ENCODE measurements at regions not wholly inside any gene's neighbourhood (a gene's known extent, or its start where the extent isn't known, plus 50 kb on each side); places are given as distances from the start of the nearest gene placed in this dataset.
"Not testable (repeated sequence)": the region's sequence is repeated elsewhere in the genome, so short reads cannot be mapped to it uniquely, and the experiment has no call there.

DNA sequence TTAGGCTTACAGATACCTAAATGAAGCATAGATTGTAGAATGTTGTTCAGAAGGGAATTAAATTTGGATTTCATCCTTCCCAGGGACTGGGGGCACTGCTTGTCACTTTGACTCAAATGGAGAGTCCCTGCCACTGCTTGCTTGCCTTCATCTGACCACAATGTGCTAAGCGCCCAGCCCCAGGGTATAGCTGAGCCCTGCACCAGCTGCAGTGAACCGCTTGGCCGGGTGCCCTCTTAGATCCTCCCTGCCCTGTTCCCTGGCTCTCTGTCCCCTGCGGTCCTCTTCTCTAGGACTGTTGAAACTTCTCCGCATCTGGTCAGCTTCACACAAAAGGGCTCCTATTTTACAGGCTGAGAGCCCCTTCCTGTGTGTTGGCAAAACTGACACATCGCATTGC lies 170.9 kb downstream of the BCL2L11 start:
- not testable (repeated sequence) for DNase-seq

DNA sequence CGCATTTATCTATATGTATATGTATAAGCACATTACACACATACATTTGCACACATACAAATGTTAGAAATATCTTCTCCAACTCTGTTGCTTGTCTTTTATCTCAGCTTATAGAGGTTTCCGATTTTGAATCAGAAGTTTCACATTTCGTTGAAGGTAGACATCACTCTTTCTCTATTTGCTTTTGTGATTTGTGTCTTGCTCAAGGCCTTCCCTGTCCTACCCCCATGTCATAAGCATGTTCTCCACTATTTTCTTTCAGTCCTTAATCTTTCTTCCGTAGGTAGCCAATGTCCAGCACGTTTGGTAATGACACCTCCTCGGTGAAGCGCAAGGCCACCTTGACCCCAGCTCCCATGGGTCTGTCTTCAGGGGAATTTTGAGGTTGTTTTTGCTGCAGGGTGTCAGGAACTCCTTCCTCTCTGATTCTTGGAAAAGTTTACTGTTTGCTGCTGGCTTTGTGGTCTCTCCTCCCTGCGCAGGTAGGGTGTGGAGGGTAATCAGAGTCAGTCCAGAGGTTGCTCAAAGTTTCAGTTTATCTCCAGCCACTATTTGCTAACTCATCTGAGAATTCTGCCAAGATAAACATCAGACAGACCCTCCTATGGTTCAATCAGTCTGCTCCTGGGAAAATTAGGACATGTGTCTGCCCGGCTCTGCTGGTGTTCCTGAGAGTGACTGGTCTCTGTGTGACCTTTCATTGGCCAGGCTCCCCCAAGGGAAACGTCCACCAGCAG lies 171.7 kb downstream of the BCL2L11 start:
- DNase-seq, result not testable (repeated sequence)

DNA sequence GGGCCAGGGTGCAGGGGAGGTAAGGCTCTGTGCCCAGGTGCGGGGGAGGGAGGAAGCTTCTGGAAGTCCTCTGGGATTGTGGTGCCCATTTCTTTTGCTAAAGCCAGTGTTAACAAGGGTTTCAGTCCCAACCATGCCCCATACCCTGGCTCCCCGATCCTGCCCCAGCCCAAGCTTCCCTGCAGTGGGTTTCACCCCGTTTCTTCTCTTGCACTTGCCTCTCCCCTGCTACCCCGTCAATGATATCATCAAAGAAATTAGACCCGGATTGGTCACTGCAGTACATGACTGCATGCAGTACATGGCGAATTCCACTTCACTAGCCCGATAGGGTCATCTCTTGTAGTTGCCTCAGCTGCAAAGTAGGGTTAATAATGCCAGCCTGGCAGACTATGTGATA lies 174.0 kb downstream of the BCL2L11 start:
- DNase-seq, result not testable (repeated sequence)

DNA sequence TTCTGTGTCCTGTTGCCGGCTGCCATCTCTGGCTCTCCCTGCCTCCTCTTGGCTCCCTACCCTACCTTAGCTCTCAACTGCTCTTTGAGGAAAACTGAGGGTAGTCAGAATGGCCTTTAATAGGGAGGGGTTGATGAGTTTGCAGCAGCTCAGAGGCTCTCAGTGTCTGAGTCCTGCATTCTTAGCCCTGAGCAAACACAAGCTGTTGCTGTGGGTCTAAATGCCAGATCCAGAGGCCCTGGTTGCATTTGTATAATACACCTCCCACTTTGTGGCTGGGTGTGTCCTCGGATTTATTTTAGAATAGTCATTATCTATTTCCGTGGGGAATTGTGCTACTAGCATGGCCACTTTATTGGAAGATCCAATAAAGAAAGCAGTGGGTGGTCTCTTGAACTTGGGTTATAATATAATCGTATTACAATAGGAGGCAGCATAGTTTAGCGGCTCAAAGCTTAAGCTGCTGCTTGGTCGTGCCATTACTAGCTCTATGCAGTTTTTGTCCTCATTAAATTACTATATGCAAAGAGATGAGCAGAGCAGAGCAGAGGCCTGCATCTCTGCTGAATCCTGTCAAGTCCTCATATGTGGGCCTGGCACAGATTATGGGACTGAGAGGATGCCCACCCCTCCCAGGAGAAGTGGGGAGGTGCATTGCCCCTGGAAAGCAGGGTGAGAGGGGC lies 175.5 kb downstream of the BCL2L11 start:
- not testable (repeated sequence) for DNase-seq

DNA sequence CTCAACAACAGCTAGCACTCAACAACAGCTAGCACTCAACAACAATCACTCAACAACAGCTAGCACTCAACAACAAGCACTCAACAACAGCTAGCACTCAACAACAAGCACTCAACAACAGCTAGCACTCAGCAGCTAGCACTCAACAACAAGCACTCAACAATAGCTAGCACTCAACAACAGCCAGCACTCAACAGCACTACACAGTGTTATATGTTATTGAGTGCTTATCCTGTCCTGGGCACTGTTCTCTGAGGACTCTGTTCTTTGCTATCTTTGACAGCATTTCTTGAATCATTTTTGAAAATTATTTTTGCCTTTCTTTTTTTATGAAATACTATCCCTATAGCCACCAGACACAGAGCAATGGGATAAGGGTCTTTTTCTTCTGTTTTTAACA lies 176.4 kb downstream of the BCL2L11 start:
- not testable (repeated sequence) for DNase-seq

GRCh38 chr2:111298927-111299326 lies 178.2 kb downstream of the BCL2L11 start:
- not testable (repeated sequence) for DNase-seq

DNA sequence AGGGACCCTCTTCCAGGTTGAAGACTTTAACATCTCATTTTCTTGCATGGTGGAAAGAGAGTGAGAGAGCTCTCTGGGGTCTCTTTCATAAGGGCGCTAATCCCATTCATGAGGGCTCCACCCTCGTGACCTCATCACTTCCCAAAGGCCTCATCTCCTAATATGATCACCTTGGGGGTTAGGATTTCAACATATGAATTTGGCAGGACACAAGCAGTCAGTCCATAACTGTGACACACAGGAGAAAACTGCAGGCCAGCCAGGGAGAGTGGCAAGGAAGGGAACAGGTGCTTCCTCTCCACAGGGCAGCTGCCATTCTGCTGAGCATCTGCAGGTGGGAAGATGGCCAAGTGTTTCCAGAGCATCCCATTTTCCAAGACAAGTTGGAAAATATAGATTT lies 178.9 kb downstream of the BCL2L11 start:
- not testable (repeated sequence) for DNase-seq

- not testable (repeated sequence) for DNase-seq
Measured at GRCh38 chr2:111301677-111302076, 181.0 kb downstream of the BCL2L11 start.

DNA sequence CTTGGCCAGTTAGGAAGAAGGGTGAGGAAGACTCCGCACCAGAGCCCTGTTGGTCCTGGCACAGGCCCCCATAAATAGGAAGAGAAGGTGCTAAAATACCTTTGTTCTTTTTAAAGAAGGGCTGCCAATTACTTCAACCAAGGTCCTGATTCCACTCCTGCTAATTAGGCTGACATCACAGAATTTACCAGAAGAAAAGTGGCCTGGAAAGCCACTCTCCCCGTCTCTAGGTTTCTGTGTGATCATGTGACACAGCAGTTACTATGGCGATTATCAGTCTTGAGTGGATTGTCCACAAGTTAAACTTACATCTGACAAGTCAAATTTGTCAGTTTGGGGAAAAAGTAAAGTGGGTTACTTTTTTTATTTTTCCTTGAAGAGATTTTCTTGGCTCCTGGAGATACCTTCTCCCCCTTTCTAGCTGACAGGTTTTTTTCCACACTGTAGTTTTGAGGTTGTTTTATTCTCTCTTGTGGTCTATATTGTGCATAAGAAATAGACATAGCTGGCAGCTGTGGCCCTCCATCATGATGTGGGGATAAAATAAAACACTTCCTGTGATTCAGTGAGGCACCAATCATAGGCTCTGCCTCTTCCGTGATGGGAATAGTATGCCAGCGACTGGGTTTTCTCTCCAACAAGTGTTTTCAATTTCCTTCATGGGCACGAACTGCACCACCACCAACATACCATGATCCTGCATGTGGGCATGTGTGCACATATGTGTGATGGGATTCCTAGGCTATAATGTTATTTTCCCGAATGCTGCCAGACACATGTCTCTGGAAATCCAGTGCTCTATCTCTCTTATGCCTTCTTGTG lies 181.9 kb downstream of the BCL2L11 start:
- not testable (repeated sequence) for DNase-seq

DNA sequence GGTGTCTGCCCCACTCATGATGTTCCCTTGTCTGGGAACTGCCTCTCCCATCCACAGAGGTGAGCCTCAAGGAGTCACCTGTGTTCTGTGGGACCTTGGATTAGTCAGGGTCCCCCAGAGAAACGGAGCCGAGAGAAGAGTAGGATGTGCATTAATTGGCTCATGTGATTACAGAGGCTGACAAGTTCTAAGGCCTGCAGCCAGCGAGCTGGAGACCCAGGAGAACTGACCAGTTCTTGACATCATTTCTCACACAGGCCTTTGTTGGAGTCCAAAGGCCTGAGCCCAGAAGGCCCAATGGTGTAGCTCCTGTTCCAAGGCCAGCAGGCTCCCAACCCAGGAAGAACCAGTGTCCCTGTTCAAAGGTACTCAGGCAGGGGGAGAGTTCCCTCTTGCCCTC lies 186.6 kb downstream of the BCL2L11 start:
- DNase-seq, result not testable (repeated sequence)

DNA sequence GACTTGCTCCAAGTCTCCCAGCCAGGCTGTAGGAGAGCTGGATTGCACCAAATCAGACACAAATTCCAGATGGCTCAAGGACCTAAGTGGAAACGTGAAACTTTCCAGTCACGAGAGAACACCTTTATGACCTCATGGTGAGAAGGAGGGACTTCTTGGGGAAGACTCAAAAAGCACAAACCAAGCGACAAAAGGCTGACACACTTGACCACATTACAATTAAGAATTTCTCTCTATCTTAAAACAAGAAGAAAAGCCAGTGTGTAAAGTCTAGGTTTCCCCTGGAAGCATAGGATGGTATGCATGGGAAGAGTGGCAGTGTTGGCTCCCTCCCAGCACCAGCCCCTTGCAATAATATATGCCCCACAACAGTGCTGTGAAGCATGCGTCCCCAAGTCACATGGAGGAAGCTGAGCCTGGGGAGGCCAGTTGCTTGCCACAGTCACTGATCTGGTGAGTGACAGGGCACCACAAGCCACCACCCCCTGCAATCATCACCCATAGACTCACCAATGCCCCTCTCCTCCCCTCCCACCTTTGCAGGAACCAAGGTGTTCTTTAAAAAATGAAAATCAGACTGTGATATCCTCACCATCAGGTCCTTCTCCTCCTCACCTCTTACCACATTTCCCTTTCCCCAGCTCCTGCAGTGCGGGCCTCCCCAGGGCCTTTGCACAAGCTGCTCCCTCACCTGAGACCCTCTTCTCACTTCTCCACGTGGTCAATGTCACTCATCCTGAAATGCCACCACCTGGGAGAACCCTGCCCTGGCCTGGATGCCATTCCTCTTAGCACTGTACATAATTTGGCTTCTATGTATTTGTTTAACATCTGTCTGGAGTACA lies 188.7 kb downstream of the BCL2L11 start:
- DNase-seq, result not testable (repeated sequence)

DNA sequence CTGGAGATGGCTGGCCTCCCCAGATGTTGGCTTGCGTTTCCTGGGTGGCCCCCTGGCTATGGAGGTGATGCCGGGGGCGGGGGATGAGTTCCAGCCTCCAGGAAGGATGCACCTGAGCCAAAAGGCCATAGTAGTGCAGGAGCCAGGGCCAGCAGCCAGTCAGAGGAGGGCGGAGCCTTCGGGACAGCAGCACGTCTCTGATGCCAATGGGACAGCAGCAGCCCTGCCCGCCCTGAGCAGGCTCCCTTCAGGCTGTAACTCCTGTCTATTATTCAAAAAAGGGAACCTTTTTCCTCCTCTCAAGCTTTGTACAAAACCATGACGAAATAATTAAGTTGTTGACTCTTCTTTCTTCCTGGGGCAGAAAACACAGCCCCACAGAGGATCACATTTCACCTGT lies 189.7 kb downstream of the BCL2L11 start:
- not testable (repeated sequence) for DNase-seq

GRCh38 chr2:111311568-111311967 lies 190.9 kb downstream of the BCL2L11 start:
- not testable (repeated sequence) for DNase-seq

DNA sequence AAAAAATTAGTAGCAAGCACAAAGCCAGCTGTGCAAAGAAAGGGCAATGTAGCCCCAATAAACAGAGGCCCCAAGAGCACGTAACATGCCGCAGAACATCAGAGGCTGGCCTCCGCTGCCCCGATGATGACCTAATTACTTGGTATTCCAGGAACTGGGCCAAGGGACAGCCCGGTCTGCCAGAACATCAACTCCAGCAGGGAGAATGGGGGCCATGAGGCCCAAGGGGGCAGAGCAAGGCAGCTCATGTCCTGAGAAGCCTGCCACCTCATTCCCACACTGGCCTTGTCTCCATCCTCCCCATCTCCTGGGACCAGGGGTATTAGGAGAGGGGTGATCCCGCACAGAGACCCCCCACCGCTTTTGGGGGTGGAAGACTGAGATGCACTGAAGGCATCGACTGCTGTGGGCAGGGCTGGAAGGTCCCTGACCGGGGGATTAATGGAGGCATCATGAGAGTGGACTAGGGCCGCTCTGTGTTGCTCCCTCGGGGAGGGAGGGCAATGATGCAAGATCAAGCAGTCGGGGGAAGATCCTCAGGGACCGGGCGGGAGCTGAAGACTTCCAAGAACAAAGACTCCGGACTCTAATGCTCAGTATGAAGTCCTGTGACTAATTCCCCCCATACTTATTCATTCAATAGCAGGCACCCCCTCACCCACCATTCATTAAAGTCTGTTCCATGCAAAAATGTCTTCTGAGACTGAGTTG lies 192.3 kb downstream of the BCL2L11 start:
- not testable (repeated sequence) for DNase-seq

- DNase-seq, result not testable (repeated sequence)
Measured at GRCh38 chr2:111313711-111314110, 193.0 kb downstream of the BCL2L11 start.

- not testable (repeated sequence) for DNase-seq
Measured at GRCh38 chr2:111315188-111315917, 194.6 kb downstream of the BCL2L11 start.

DNA sequence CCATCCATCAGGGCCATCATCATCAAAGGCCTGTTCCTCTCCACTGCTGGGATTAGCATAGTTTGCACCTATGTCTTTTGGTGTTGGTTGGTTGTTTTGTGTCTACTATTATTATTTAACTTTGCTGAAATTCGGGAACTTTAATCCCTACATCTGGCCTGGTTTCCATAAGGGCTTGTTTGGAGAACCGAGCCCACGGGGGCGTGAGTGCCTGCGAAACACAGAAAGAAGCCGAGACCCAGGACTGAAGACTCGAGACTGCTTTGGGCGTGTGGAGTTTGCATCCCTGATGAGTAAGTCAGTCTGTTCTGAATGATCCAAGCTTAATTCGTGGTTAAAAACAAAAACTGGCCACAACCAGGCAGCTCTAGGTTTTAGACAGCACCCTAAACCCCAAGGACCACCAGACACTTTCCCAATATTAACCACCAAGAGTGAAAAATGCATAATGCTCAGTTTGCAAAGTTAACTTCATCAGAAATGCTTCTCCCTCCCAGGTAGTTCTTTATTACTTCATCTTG lies 195.6 kb downstream of the BCL2L11 start:
- not testable (repeated sequence) for DNase-seq

- not testable (repeated sequence) for DNase-seq
Measured at GRCh38 chr2:111316881-111317549, 196.3 kb downstream of the BCL2L11 start.

DNA sequence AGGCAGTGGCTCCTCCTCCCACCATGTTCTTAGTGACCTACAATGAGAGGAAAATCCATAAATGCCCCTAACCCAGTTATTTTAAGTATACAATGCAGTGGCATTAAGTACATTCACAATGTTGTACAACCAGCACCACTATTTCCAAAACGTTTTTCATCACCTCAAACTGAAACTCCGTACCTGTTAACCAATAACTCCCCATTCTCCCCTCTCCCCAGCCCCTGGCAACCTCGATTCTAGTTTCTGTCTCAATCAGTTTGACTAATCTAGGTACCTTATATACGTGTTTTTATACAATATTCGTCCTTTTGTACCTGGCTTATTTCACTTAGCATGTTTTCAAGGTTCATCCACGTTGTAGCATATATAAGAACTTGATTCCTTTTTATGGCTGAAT lies 198.8 kb downstream of the BCL2L11 start:
- DNase-seq, result not testable (repeated sequence)

DNA sequence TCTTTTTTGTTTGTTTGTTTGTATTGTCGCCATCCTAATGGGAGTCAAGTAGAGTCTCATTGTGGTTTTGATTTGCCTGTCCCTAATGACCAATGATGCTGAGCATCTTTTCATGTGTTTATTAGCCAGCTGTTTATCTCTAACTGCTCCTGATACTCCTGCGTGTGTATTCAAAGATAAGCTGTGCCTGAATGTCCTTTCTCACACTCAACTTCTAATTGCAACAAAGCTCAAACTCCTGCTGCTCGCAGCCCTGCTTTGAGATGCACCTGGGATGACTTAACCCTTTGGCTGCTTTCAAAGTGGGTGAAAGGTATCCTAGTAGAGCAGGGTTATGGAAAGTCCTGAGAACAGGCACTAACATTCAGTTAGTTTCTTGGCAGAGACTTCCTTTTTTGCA lies 199.6 kb downstream of the BCL2L11 start:
- not testable (repeated sequence) for DNase-seq

Data from KG1 (cell line).